Panc1 (cell line): ENCODE measurements at regions not wholly inside any gene's neighbourhood (a gene's known extent, or its start where the extent isn't known, plus 50 kb on each side); places are given as distances from the start of the nearest gene placed in this dataset.

ENCODE experiments used
- ATAC-seq: fragments of 200-7000 bp; cut with Tn5 transposase; 2 replicates; pipeline ENCODE4 v1.9.1; 2020; ENCODE audit warnings: mild to moderate bottlenecking, moderate library complexity
- BruUV-seq: library from RNA; stranded (reverse); fragments of 400-500 nt; replicated peaks from 2 replicates; lab custom pipeline; 2021; lab: Mats Ljungman, UMichigan
- CTCF ChIA-PET: fragments of 300-600 bp; sonication (Branson Sonifier 250); formaldehyde crosslinking; loops from one replicate; lab custom pipeline; 2022; ENCODE audit warnings: antibody characterized with exemption; lab: Charles Lee
- POLR2A ChIA-PET: fragments of 300-600 bp; sonication (Branson Sonifier 250); formaldehyde crosslinking; loops from one replicate; lab custom pipeline; 2022; ENCODE audit warnings: antibody characterized with exemption; lab: Charles Lee
- DNase-seq: peaks from one replicate; pipeline ENCODE4 v3.0.0-alpha.2; 2010; ENCODE audit warnings: low read depth, low spot score
- H3K27ac ChIP-seq: 2 replicates; pipeline ENCODE4 v1.5.1; 2011; ENCODE audit warnings: mild to moderate bottlenecking, low read length, inconsistent platforms
- H3K27me3 ChIP-seq: fragments of 200-500 bp; sonication (Bioruptor generic); 2 replicates; pipeline ENCODE4 v1.6.0; 2014; ENCODE audit warnings: low read length, inconsistent platforms; ENCODE audit not compliant: control insufficient read depth, insufficient read depth
- H3K36me3 ChIP-seq: fragments of 200-500 bp; sonication (Bioruptor generic); 2 replicates; pipeline ENCODE4 v1.5.1; 2014; ENCODE audit warnings: inconsistent platforms, mild to moderate bottlenecking, low read length, moderate library complexity; ENCODE audit not compliant: control insufficient read depth, insufficient read depth
- H3K4me1 ChIP-seq: 2 replicates; pipeline ENCODE4 v1.5.1; 2011; ENCODE audit warnings: inconsistent platforms, mild to moderate bottlenecking, low read length, moderate library complexity; ENCODE audit not compliant: control insufficient read depth, insufficient read depth
- H3K4me3 ChIP-seq, 2 experiments: 2 replicates each; pipeline ENCODE4 v1.5.1; 2011 to 2012; ENCODE audit warnings: low read depth in 2 of 2, low read length in 2 of 2, mild to moderate bottlenecking in 2 of 2, inconsistent platforms in 1 of 2, moderate library complexity in 1 of 2
- H3K9me3 ChIP-seq: fragments of 200-500 bp; sonication (Bioruptor generic); 2 replicates; pipeline ENCODE4 v1.5.1; 2014; ENCODE audit warnings: low read depth, mild to moderate bottlenecking, inconsistent platforms, low read length, moderate library complexity; ENCODE audit not compliant: control insufficient read depth, insufficient read depth
- POLR2AphosphoS5 ChIP-seq: IDR thresholded peaks from 2 replicates; pipeline ENCODE4 v1.6.1; 2012; ENCODE audit warnings: mild to moderate bottlenecking, low read depth, low read length, moderate library complexity
- SIN3A ChIP-seq: IDR thresholded peaks from 2 replicates; pipeline ENCODE4 v1.6.1; 2012; ENCODE audit warnings: low read depth, mild to moderate bottlenecking, low read length, moderate library complexity, borderline replicate concordance; ENCODE audit not compliant: insufficient read depth
- TCF7L2 ChIP-seq: IDR thresholded peaks from 2 replicates; pipeline ENCODE4 v1.6.1; 2011; ENCODE audit warnings: mild to moderate bottlenecking, low read depth, low read length, inconsistent platforms
- in situ Hi-C: cut with HindIII; loops from 2 replicates; pipeline ENCODE4 v1.10.0; 2016; ENCODE audit warnings: low sequenced_read_pairs, low pct_unique_long_range_greater_than_20kb
- intact Hi-C: fragments of 100-400 bp; cut with micrococcal nuclease; formaldehyde crosslinking; loops from one replicate; pipeline ENCODE4 v1.10.0; 2022; ENCODE audit not compliant: unreplicated experiment
- TF ChIP-seq, protein P1 (sequence below), 2 experiments: IDR thresholded peaks; 2 replicates each; pipeline ENCODE4 v1.6.1; 2011 to 2012; ENCODE audit warnings: low read depth in 2 of 2, control low read depth in 1 of 2, low read length in 1 of 2, mild to moderate bottlenecking in 1 of 2, moderate library complexity in 1 of 2; ENCODE audit not compliant: insufficient read depth in 1 of 2
- TF ChIP-seq, protein P2 (sequence below): fragments of 450-650 bp; IDR thresholded peaks from 2 replicates; pipeline ENCODE4 v1.5.1; 2017; ENCODE audit warnings: mild to moderate bottlenecking

DNA sequence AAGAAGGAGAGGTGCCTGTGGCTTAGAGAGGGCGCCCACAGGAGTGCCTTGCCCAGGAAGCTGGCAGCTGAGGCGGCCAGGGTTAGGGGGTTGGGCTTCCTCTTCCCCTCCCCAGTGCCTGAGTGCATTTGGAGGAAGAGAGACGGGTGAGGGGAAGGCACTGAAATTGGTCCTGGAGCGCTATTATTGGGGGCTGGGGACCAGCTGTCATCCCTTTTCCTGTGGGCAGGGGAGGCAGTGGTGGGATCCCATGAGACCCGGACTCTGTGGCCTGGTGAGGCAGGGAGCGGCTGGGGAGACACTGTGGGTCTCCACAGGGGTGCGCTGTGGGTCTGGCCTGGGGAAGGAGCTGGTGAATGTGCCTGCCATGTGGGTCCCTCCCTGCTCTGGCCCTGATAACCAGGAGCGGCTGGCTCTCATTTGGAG lies 259.7 kb downstream of the SEC14L1 start:
- H3K36me3 ChIP-seq, result no peaks in the 10 kb centered on the region
- no peak overlapping the region for H3K4me3 ChIP-seq
- TF ChIP-seq, protein P1, sequence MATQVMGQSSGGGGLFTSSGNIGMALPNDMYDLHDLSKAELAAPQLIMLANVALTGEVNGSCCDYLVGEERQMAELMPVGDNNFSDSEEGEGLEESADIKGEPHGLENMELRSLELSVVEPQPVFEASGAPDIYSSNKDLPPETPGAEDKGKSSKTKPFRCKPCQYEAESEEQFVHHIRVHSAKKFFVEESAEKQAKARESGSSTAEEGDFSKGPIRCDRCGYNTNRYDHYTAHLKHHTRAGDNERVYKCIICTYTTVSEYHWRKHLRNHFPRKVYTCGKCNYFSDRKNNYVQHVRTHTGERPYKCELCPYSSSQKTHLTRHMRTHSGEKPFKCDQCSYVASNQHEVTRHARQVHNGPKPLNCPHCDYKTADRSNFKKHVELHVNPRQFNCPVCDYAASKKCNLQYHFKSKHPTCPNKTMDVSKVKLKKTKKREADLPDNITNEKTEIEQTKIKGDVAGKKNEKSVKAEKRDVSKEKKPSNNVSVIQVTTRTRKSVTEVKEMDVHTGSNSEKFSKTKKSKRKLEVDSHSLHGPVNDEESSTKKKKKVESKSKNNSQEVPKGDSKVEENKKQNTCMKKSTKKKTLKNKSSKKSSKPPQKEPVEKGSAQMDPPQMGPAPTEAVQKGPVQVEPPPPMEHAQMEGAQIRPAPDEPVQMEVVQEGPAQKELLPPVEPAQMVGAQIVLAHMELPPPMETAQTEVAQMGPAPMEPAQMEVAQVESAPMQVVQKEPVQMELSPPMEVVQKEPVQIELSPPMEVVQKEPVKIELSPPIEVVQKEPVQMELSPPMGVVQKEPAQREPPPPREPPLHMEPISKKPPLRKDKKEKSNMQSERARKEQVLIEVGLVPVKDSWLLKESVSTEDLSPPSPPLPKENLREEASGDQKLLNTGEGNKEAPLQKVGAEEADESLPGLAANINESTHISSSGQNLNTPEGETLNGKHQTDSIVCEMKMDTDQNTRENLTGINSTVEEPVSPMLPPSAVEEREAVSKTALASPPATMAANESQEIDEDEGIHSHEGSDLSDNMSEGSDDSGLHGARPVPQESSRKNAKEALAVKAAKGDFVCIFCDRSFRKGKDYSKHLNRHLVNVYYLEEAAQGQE (IDR thresholded peaks at IDR 0.05; ENCODE audit: insufficient read depth in 1 of 2, low read depth in 2 of 2, low read length in 1 of 2), result no peak
- TF ChIP-seq TCF7L2, result no peak
- TF ChIP-seq POLR2AphosphoS5, result no peak
- no peak for TF ChIP-seq SIN3A
- TF ChIP-seq, protein P2, sequence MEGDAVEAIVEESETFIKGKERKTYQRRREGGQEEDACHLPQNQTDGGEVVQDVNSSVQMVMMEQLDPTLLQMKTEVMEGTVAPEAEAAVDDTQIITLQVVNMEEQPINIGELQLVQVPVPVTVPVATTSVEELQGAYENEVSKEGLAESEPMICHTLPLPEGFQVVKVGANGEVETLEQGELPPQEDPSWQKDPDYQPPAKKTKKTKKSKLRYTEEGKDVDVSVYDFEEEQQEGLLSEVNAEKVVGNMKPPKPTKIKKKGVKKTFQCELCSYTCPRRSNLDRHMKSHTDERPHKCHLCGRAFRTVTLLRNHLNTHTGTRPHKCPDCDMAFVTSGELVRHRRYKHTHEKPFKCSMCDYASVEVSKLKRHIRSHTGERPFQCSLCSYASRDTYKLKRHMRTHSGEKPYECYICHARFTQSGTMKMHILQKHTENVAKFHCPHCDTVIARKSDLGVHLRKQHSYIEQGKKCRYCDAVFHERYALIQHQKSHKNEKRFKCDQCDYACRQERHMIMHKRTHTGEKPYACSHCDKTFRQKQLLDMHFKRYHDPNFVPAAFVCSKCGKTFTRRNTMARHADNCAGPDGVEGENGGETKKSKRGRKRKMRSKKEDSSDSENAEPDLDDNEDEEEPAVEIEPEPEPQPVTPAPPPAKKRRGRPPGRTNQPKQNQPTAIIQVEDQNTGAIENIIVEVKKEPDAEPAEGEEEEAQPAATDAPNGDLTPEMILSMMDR, result no peak
- intact Hi-C loops (no loop called here), in situ Hi-C loops (no loop called here)
- DNase-seq, result no peak
- ChIA-PET POLR2A (interaction anchor here (0.5 kb wide), 1 partner anchor 29 kb away, joined by 4 read pairs; no protein-coding TSS in a partner anchor), CTCF (interaction anchor here (0.7 to 1.6 kb wide), 2 partner anchors 9 to 23 kb away, joined by 3 to 5 read pairs; no protein-coding TSS in a partner anchor)
- no peaks in the 10 kb centered on the region for H3K9me3 ChIP-seq
- H3K27ac ChIP-seq, result peak overlapping the region; percentile 34
- H3K4me1 ChIP-seq, result peaks cover 59% of the 10 kb centered on the region
- H3K27me3 ChIP-seq, result no peaks in the 10 kb centered on the region
- ATAC-seq, result peak; percentile 40
- BruUV-seq, result no TSS peak

DNA sequence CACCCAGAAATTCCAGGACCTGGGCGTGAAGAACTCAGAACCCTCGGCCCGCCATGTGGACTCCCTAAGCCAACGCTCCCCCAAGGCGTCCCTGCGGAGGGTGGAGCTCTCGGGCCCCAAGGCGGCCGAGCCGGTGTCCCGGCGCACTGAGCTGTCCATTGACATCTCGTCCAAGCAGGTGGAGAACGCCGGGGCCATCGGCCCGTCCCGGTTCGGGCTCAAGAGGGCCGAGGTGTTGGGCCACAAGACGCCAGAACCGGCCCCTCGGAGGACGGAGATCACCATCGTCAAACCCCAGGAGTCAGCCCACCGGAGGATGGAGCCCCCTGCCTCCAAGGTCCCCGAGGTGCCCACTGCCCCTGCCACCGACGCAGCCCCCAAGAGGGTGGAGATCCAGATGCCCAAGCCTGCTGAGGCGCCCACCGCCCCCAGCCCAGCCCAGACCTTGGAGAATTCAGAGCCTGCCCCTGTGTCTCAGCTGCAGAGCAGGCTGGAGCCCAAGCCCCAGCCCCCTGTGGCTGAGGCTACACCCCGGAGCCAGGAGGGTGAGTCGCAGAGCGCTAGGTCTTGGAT lies 261.5 kb downstream of the SEC14L1 start:
- DNase-seq (no peak), ATAC-seq (no peak)
- intact Hi-C loops (no loop called here), in situ Hi-C loops (no loop called here)
- no peaks in the 10 kb centered on the region for H3K36me3 ChIP-seq
- peaks cover 74% of the 10 kb centered on the region for H3K4me1 ChIP-seq
- H3K27me3 ChIP-seq, result no peaks in the 10 kb centered on the region
- CTCF ChIA-PET, result no interaction called here
- POLR2A ChIA-PET, result no interaction called here
- TF ChIP-seq, protein P2, result no peak
- peak; percentile 22; the same call in 1 of the 2 replicates for TF ChIP-seq POLR2AphosphoS5
- no peaks in the 10 kb centered on the region for H3K9me3 ChIP-seq
- no peak overlapping the region for H3K4me3 ChIP-seq
- H3K27ac ChIP-seq, result peak overlapping the region; percentile 45; the same call in 1 of the 2 replicates
- TSS peak; percentile 40 for BruUV-seq
